HAP-1 (cell line): ENCODE measurements at regions not wholly inside any gene's neighbourhood (a gene's known extent, or its start where the extent isn't known, plus 50 kb on each side); places are given as distances from the start of the nearest gene placed in this dataset.
"Not testable (repeated sequence)": the region's sequence is repeated elsewhere in the genome, so short reads cannot be mapped to it uniquely, and the experiment has no call there.

Experiments used
- DNase-seq, 2 experiments: peaks; one replicate each; pipeline ENCODE4 v3.0.0-alpha.2; 2016 to 2020; ENCODE audit warnings: low spot score in 2 of 2
- H3K27me3 ChIP-seq: fragments of 250-450 bp; sonication (Bioruptor Pico); 2 replicates; pipeline ENCODE4 v1.5.1; 2020; ENCODE audit warnings: low read depth, mild to moderate bottlenecking, moderate library complexity
- H3K36me3 ChIP-seq: fragments of 250-450 bp; sonication (Bioruptor Pico); replicated peaks from 2 replicates; pipeline ENCODE4 v1.5.1; 2020; ENCODE audit warnings: mild to moderate bottlenecking
- H3K4me1 ChIP-seq: fragments of 250-450 bp; sonication (Bioruptor Pico); 2 replicates; pipeline ENCODE4 v1.5.1; 2020; ENCODE audit warnings: mild to moderate bottlenecking
- H3K4me3 ChIP-seq: fragments of 250-450 bp; sonication (Bioruptor Pico); 2 replicates; pipeline ENCODE4 v1.5.1; 2020; ENCODE audit warnings: mild to moderate bottlenecking, moderate library complexity
- H3K9me3 ChIP-seq: fragments of 250-450 bp; sonication (Bioruptor Pico); 2 replicates; pipeline ENCODE4 v1.5.1; 2020; ENCODE audit warnings: mild to moderate bottlenecking, moderate library complexity
- in situ Hi-C: fragments of 300-500 bp; cut with MboI; formaldehyde crosslinking; loops from 3 replicates; pipeline ENCODE4 v1.14.3; 2020; ENCODE audit warnings: low sequenced_read_pairs, inconsistent platforms, mixed read lengths

GRCh38 chr2:75920859-75921551 lies 210.3 kb upstream of the GCFC2 start:
- no peaks in the 10 kb centered on the region for H3K9me3 ChIP-seq
- no peaks in the 10 kb centered on the region for H3K27me3 ChIP-seq
- H3K4me3 ChIP-seq = no peak overlapping the region
- DNase-seq = peak; percentile 75 to 95
- H3K4me1 ChIP-seq = peaks cover 39% of the 10 kb centered on the region
- no peaks in the 10 kb centered on the region for H3K36me3 ChIP-seq
- in situ Hi-C loops = no loop called here

GRCh38 chr2:75915851-75916634 lies 205.3 kb upstream of the GCFC2 start:
- H3K36me3 ChIP-seq = no peaks in the 10 kb centered on the region
- peaks cover 9% of the 10 kb centered on the region for H3K4me1 ChIP-seq
- H3K4me3 ChIP-seq = no peak overlapping the region
- in situ Hi-C loops = no loop called here
- H3K27me3 ChIP-seq = 0 out of 2 replicates have a peak, but pooled peaks cover 2% of the 10 kb centered on the region
- DNase-seq = no peak
- no peaks in the 10 kb centered on the region for H3K9me3 ChIP-seq

DNA sequence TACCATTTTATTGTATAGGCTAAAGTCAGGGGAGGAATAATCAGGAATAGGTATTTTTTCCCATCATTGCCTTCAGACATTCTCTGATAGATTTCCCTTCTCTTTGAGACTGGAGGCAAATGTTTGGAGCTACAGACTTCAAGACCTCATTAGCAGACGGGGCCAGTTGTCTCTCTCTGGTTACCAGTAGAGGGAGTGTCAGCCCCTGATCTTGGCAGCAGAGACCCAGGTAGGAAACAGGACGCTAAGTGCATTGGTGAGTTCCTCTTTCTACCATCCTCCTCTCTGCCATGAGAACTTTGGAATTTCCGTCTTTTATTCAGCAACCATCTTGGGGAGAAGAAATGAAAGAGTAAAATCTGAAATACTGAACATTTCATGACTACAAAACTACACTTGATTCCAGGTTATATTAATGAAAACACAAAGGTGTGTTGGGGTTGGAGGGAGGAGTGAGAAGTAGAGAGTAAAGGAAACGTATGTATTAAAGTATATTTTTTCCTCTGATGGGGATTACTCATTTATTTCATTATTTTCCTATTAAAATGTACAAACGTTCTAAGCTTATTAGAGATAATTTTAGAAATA lies 186.2 kb upstream of the GCFC2 start:
- H3K27me3 ChIP-seq = no peaks in the 10 kb centered on the region
- H3K4me3 ChIP-seq = no peak overlapping the region
- in situ Hi-C loops = no loop called here
- no peaks in the 10 kb centered on the region; the same call in 1 of the 2 replicates for H3K9me3 ChIP-seq
- peak; percentile 76 to 79 for DNase-seq
- H3K36me3 ChIP-seq = no peaks in the 10 kb centered on the region
- H3K4me1 ChIP-seq = no peaks in the 10 kb centered on the region

GRCh38 chr2:75894170-75894569 lies 183.5 kb upstream of the GCFC2 start:
- H3K36me3 ChIP-seq = no peaks in the 10 kb centered on the region
- H3K9me3 ChIP-seq = no peaks in the 10 kb centered on the region; the same call in 1 of the 2 replicates
- no peaks in the 10 kb centered on the region for H3K4me1 ChIP-seq
- no peaks in the 10 kb centered on the region for H3K27me3 ChIP-seq
- no peak overlapping the region for H3K4me3 ChIP-seq
- no peak for DNase-seq
- in situ Hi-C loops = no loop called here

DNA sequence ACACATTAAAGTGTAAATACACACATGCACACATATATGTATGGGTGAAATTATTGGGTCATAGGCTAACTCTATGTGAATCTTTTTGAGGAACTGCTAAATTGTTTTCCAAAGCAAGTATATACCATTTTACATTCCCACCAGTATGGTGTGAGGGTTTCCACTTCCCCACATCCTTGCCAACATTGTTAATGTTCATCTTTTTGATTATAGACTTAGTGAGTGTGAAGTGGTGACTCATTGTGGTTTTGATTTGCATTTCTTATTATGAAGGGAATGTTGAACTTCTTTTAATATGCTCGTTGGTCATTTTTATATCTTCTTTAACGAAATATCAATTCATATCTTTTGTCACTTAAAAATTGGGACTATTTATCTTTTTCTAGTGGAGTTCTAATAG lies 181.8 kb upstream of the GCFC2 start:
- H3K4me3 ChIP-seq = no peak overlapping the region
- H3K9me3 ChIP-seq = no peaks in the 10 kb centered on the region
- no peak for DNase-seq
- no peaks in the 10 kb centered on the region for H3K4me1 ChIP-seq
- H3K36me3 ChIP-seq = no peaks in the 10 kb centered on the region
- in situ Hi-C loops = no loop called here
- no peaks in the 10 kb centered on the region for H3K27me3 ChIP-seq

DNA sequence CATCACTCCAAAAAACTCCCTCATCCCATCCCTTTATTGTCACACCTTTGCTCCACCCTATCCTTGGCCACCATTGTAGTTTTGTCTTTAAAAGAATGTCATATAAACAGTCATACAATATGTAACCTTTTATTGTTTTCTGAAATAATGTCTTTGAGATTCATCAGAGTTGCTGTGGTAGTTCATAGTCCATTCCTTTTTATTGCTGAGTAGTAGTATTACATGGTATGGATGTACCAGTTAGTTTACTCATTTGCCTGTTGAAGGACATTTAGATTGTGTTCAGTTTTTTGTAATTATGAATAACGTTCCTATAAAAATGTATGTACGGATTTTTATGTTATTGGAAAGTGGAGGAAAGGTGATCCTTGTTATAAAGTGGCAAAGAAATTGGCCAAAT lies 171.8 kb upstream of the GCFC2 start:
- in situ Hi-C loops = no loop called here
- Histone ChIP-seq H3K4me1 (no peaks in the 10 kb centered on the region), H3K36me3 (no peaks in the 10 kb centered on the region), H3K4me3 (no peak overlapping the region), H3K9me3 (no peaks in the 10 kb centered on the region), H3K27me3 (no peaks in the 10 kb centered on the region)
- no peak for DNase-seq

DNA sequence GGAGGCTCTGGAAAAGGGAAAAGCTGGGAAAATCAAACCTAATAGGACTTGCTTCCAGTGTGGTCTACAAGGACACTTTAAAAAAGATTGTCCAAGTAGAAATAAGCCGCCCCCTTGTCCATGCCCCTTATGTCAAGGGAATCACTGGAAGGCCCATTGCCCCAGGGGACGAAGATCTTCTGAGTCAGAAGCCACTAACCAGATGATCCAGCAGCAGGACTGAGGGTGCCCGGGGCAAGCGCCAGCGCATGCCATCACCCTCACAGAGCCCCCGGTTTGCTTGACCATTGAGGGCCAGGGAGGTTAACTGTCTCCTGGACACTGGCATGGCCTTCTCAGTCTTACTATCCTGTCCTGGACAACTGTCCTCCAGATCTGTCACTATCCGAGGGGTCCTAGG lies 164.9 kb upstream of the GCFC2 start:
- in situ Hi-C loops, H3K9me3 ChIP-seq, DNase-seq, H3K36me3 ChIP-seq, H3K27me3 ChIP-seq, H3K4me1 ChIP-seq, H3K4me3 ChIP-seq: not testable (repeated sequence)

DNA sequence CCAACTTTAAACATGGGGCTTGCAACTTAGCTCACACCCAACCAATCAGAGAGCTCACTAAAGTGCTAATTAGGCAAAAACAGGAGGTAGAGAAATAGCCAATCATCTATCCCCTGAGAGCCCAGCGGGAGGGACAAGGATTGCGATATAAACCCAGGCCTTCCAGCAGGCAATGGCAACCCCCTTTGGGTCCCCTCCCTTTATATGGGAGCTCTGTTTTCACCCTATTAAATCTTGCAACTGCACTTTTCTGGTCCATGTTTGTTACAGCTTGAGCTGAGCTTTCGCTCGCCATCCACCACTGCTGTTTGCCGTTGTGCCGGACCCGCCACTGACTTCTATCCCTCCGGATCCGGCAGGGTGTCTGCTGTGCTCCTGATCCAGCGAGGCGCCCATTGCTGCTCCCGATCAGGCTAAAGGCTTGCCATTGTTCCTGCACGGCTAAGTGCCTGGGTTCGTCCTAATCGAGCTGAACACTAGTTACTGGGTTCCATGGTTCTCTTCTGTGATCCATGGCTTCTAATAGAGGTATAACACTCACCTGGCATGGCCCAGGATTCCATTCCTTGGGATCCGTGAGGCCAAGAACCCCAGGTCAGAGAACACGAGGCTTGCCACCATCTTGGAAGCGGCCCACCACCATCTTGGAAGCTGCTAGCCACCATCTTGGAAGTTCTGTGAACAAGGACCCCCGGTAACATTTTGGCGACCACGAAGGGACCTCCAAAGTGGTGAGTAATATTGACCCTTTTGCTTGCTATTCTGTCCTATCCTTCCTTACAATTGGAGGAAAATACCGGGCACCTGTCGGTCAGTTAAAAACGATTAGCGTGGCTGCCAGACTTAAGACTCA lies 161.3 kb upstream of the GCFC2 start:
- H3K27me3 ChIP-seq, in situ Hi-C loops, H3K4me1 ChIP-seq, H3K4me3 ChIP-seq, H3K9me3 ChIP-seq, DNase-seq, H3K36me3 ChIP-seq: not testable (repeated sequence)

DNA sequence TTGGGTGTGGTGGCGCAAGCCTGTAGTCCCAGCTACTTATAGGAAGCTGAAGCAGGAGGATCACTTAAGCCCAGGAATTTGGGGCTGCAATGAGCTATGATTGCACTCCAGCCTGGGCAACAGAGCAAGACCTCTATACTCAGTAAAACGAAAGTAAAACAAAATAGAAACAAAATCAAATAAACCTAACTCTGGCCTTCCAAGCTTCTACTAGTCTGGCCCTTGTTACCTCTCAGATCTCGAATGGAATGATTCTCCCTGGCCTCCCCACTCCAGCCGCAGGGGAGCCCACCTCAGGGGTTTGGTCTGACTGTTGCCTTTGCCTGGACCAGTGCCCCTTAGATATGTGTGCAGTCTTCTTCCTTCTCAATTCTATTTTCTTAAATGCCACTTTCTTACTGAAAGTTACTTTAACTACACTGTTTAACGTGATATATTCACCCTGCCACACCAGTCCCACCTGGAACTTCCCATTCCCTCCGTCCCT lies 160.0 kb upstream of the GCFC2 start:
- DNase-seq = no peak
- H3K4me3 ChIP-seq = no peak overlapping the region
- H3K9me3 ChIP-seq = no peaks in the 10 kb centered on the region
- H3K4me1 ChIP-seq = peaks cover 3% of the 10 kb centered on the region; the same call in 1 of the 2 replicates
- H3K27me3 ChIP-seq = no peaks in the 10 kb centered on the region
- in situ Hi-C loops = no loop called here
- H3K36me3 ChIP-seq = no peaks in the 10 kb centered on the region

GRCh38 chr2:75870133-75870532 lies 159.4 kb upstream of the GCFC2 start:
- in situ Hi-C loops = no loop called here
- no peaks in the 10 kb centered on the region for H3K9me3 ChIP-seq
- no peak overlapping the region for H3K4me3 ChIP-seq
- no peak for DNase-seq
- H3K36me3 ChIP-seq = no peaks in the 10 kb centered on the region
- no peaks in the 10 kb centered on the region for H3K27me3 ChIP-seq
- H3K4me1 ChIP-seq = peaks cover 3% of the 10 kb centered on the region; the same call in 1 of the 2 replicates

DNA sequence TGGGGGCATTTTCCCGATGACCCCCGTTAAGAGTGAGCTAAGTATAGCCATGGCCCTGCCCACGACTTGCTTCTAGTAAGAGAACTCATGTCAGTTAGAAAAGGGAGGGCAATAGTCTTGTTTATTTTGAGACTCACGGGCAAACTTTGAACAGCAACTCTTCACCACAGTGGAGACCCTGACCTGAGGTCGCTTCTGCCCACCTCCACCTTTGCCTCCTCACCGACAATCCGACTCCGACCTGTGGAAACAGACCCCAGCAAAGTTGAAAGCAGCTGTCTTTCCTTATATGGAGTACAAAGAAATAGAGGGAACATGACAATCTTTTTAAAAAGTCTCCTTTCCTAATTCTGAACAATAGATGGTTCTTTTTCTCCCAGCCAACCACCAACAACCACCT lies 155.0 kb upstream of the GCFC2 start:
- Histone ChIP-seq H3K9me3 (no peaks in the 10 kb centered on the region), H3K36me3 (no peaks in the 10 kb centered on the region), H3K4me1 (peaks cover 3% of the 10 kb centered on the region; the same call in 1 of the 2 replicates), H3K4me3 (no peak overlapping the region), H3K27me3 (no peaks in the 10 kb centered on the region)
- DNase-seq = no peak
- in situ Hi-C loops = no loop called here

- Histone ChIP-seq H3K36me3 (no peaks in the 10 kb centered on the region), H3K4me1 (no peaks in the 10 kb centered on the region), H3K27me3 (no peaks in the 10 kb centered on the region), H3K4me3 (no peak overlapping the region), H3K9me3 (no peaks in the 10 kb centered on the region)
- in situ Hi-C loops = no loop called here
- DNase-seq = no peak
These were observed 154.4 kb upstream of the GCFC2 start for GRCh38 chr2:75865083-75865482.

DNA sequence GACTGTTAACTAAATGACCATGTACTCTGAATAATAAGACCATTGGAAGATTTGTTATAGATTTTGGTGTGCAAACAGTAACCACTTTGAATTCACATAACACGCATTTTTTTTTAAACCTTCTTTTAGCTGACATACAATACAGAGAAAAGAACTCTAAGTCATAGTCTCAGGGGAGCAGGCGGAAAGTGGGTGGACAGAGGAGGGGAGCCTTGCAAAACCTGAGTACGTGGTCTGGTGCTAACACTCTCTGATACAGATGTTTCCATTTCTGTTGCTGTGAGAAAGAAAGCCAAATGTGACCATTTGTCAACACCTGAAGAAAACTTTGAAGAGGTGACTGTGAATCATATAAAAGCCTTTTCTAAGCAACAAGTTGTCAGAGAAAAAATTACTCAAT lies 151.8 kb upstream of the GCFC2 start:
- in situ Hi-C loops = no loop called here
- Histone ChIP-seq H3K9me3 (no peaks in the 10 kb centered on the region), H3K4me1 (no peaks in the 10 kb centered on the region), H3K27me3 (no peaks in the 10 kb centered on the region), H3K4me3 (no peak overlapping the region), H3K36me3 (no peaks in the 10 kb centered on the region)
- no peak for DNase-seq
